HG03064 (cell line): ENCODE measurements at regions not wholly inside any gene's neighbourhood (a gene's known extent, or its start where the extent isn't known, plus 50 kb on each side); places are given as distances from the start of the nearest gene placed in this dataset.
"Not testable (repeated sequence)": the region's sequence is repeated elsewhere in the genome, so short reads cannot be mapped to it uniquely, and the experiment has no call there.

Experiments used
- ATAC-seq: cut with Tn5 transposase; IDR thresholded peaks from one replicate; pipeline ENCODE4 v1.9.1; 2021; ENCODE audit warnings: low read depth; ENCODE audit not compliant: unreplicated experiment

GRCh38 chr1:87398641-87399040 is 70.0 kb downstream of the LMO4 start:
- no peak for ATAC-seq

GRCh38 chr1:87399264-87399663 is 70.6 kb downstream of the LMO4 start:
- ATAC-seq = no peak

GRCh38 chr1:87399701-87400100 is 71.0 kb downstream of the LMO4 start:
- ATAC-seq = no peak

- no peak for ATAC-seq
Measured at GRCh38 chr1:87400813-87401212, 72.1 kb downstream of the LMO4 start.

GRCh38 chr1:87402241-87403002 is 73.7 kb downstream of the LMO4 start:
- ATAC-seq = no peak

- ATAC-seq = no peak
Measured at GRCh38 chr1:87403061-87403820, 74.6 kb downstream of the LMO4 start.

- no peak for ATAC-seq
Measured at GRCh38 chr1:87404296-87404695, 75.6 kb downstream of the LMO4 start.

- no peak for ATAC-seq
Measured at GRCh38 chr1:87408665-87409248, 80.1 kb downstream of the LMO4 start.

GRCh38 chr1:87410776-87411480 is 82.2 kb downstream of the LMO4 start:
- ATAC-seq = no peak

- ATAC-seq = not testable (repeated sequence)
Measured at GRCh38 chr1:87413846-87414245, 85.2 kb downstream of the LMO4 start.

GRCh38 chr1:87418048-87418447 is 89.4 kb downstream of the LMO4 start:
- no peak for ATAC-seq

GRCh38 chr1:87421809-87422208 is 93.1 kb downstream of the LMO4 start:
- no peak for ATAC-seq

- ATAC-seq = no peak
Measured at GRCh38 chr1:87424541-87424940, 95.9 kb downstream of the LMO4 start.

GRCh38 chr1:87426463-87427249 is 98.0 kb downstream of the LMO4 start:
- no peak for ATAC-seq

- no peak for ATAC-seq
Measured at GRCh38 chr1:87428367-87428766, 99.7 kb downstream of the LMO4 start.

GRCh38 chr1:87428883-87429282 is 100.2 kb downstream of the LMO4 start:
- ATAC-seq = no peak

GRCh38 chr1:87432685-87433084 is 104.0 kb downstream of the LMO4 start:
- no peak for ATAC-seq

GRCh38 chr1:87433101-87433500 is 104.4 kb downstream of the LMO4 start:
- not testable (repeated sequence) for ATAC-seq

- no peak for ATAC-seq
Measured at GRCh38 chr1:87435484-87435883, 106.8 kb downstream of the LMO4 start.

GRCh38 chr1:87436115-87436514 is 107.4 kb downstream of the LMO4 start:
- ATAC-seq = not testable (repeated sequence)
